ENCODE measurements at regions not wholly inside any gene's neighbourhood (a gene's known extent, or its start where the extent isn't known, plus 50 kb on each side); places are given as distances from the start of the nearest gene placed in this dataset.

DNA sequence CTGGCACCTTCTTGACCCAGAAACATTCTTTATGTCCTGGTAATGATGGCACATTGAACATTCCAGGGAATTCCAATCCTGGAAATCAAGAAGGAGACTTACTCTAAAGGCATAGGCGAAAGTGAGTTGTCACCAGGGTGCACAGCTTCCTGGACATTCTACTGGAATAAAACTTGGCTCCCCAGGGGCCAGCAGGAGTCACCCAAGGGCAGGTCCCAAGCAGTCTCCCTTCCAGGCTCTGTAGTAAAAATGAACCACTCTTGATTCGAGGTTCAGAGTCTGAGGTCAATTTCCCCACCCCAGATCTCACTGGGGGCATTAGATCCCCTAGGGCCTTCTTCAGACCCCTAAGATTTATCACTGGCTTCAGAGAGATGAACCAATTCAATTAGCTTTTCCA is 338.7 kb upstream of the GATB start:
- peak overlapping the region; percentile 15 to 75 for H3K27ac ChIP-seq (ENCODE audit: low read length in 2 of 2)

GRCh38 chr4:152099061-152099425 is 338.2 kb upstream of the GATB start:
- ChIA-PET POLR2A (no interaction called here), CTCF (no interaction called here)
- no peaks in the 10 kb centered on the region for H3K9me3 Mint-ChIP-seq (ENCODE audit: insufficient read depth)
- Histone ChIP-seq H3K9me3 (ENCODE audit: control extremely low read depth in 1 of 3, control insufficient read depth in 2 of 3, insufficient read depth in 1 of 3, low read length in 2 of 3) (peaks cover 0 to 11% (median 0%) of the 10 kb centered on the region in 3 donors), H3K4me2 (replicated peaks; ENCODE audit: low read depth, low read length, poor library complexity, severe bottlenecking) (no peak overlapping the region), H3K4me1 (ENCODE audit: control insufficient read depth in 2 of 2, insufficient read depth in 2 of 2, low read length in 2 of 2) (peaks cover 30 to 34% of the 10 kb centered on the region in 2 donors), H3K27me3 (replicated peaks in 1 of 4; ENCODE audit: control extremely low read depth in 1 of 4, control insufficient read depth in 3 of 4, insufficient read depth in 4 of 4, low read length in 3 of 4) (no peaks in the 10 kb centered on the region), H3K79me2 (ENCODE audit: control insufficient read depth, insufficient read depth, low read length) (no peaks in the 10 kb centered on the region), H3K36me3 (replicated peaks in 1 of 2; ENCODE audit: control extremely low read depth in 1 of 2, control insufficient read depth in 1 of 2, extremely low read depth in 1 of 2, insufficient read depth in 2 of 2, low read length in 1 of 2) (no peaks in the 10 kb centered on the region), H3K4me3 (ENCODE audit: control extremely low read depth in 1 of 5, extremely low read depth in 1 of 5, insufficient read depth in 1 of 5, low read depth in 2 of 5, low read length in 4 of 5) (no peak overlapping the region), H3K27ac (ENCODE audit: low read length in 2 of 2) (peak overlapping the region in 1 of 2 donors; percentile 75), H2AFZ (ENCODE audit: insufficient read depth, low read depth, low read length, poor library complexity, severe bottlenecking) (peak overlapping the region; percentile 29), H4K20me1 (ENCODE audit: control insufficient read depth, insufficient read depth, low read length, poor library complexity, severe bottlenecking) (no peaks in the 10 kb centered on the region), H3K9ac (ENCODE audit: low read length) (no peak overlapping the region)
- WGBS (ENCODE audit: insufficient coverage): 31% methylated on average over 4 of the region's 6 CpGs
- H3K4me3 Mint-ChIP-seq: no peak overlapping the region
- no peaks in the 10 kb centered on the region for H3K27me3 Mint-ChIP-seq
- H3K4me1 Mint-ChIP-seq: peaks cover 25% of the 10 kb centered on the region
- intact Hi-C loops (cut with micrococcal nuclease): no loop called here
- no peak overlapping the region for H3K27ac Mint-ChIP-seq
- ATAC-seq (ENCODE audit: low read depth) (no peak), DNase-seq (no peak)
- TF ChIP-seq EZH2 (IDR thresholded peaks at IDR 0.05; ENCODE audit: borderline replicate concordance, insufficient read depth, low read depth, low read length, poor library complexity, severe bottlenecking) (no peak), CTCF (IDR thresholded peaks at IDR 0.05) (no peak)

More for the DNA sequence above, 338.7 kb upstream of the GATB start:
- H3K27me3 ChIP-seq (replicated peaks in 1 of 4; ENCODE audit: control extremely low read depth in 1 of 4, control insufficient read depth in 3 of 4, insufficient read depth in 4 of 4, low read length in 3 of 4): no peaks in the 10 kb centered on the region
- H4K20me1 ChIP-seq (ENCODE audit: control insufficient read depth, insufficient read depth, low read length, poor library complexity, severe bottlenecking): no peaks in the 10 kb centered on the region
- no peak overlapping the region for H3K9ac ChIP-seq (ENCODE audit: low read length)
- Mint-ChIP-seq H3K27ac (no peak overlapping the region), H3K9me3 (ENCODE audit: insufficient read depth) (no peaks in the 10 kb centered on the region), H3K4me3 (no peak overlapping the region), H3K27me3 (no peaks in the 10 kb centered on the region), H3K4me1 (peaks cover 25% of the 10 kb centered on the region)
- ChIA-PET CTCF (no interaction called here), POLR2A (no interaction called here)
- H3K4me2 ChIP-seq (replicated peaks; ENCODE audit: low read depth, low read length, poor library complexity, severe bottlenecking): peak overlapping the region; percentile 65
- intact Hi-C loops (cut with micrococcal nuclease): no loop called here
- H3K4me3 ChIP-seq (ENCODE audit: control extremely low read depth in 1 of 5, extremely low read depth in 1 of 5, insufficient read depth in 1 of 5, low read depth in 2 of 5, low read length in 4 of 5): no peak overlapping the region
- TF ChIP-seq CTCF (IDR thresholded peaks at IDR 0.05): no peak
- TF ChIP-seq EZH2 (IDR thresholded peaks at IDR 0.05; ENCODE audit: borderline replicate concordance, insufficient read depth, low read depth, low read length, poor library complexity, severe bottlenecking): no peak
- H3K9me3 ChIP-seq (ENCODE audit: control extremely low read depth in 1 of 3, control insufficient read depth in 2 of 3, insufficient read depth in 1 of 3, low read length in 2 of 3): peaks cover 0 to 11% (median 0%) of the 10 kb centered on the region in 3 donors
- H3K4me1 ChIP-seq (ENCODE audit: control insufficient read depth in 2 of 2, insufficient read depth in 2 of 2, low read length in 2 of 2): peaks cover 30 to 34% of the 10 kb centered on the region in 2 donors
- DNase-seq: no peak
- H3K36me3 ChIP-seq (replicated peaks in 1 of 2; ENCODE audit: control extremely low read depth in 1 of 2, control insufficient read depth in 1 of 2, extremely low read depth in 1 of 2, insufficient read depth in 2 of 2, low read length in 1 of 2): no peaks in the 10 kb centered on the region
- peak overlapping the region; percentile 82 for H2AFZ ChIP-seq (ENCODE audit: insufficient read depth, low read depth, low read length, poor library complexity, severe bottlenecking)
- 44% methylated on average over 2 of the region's 2 CpGs for WGBS (ENCODE audit: insufficient coverage)
- no peaks in the 10 kb centered on the region for H3K79me2 ChIP-seq (ENCODE audit: control insufficient read depth, insufficient read depth, low read length)
- no peak for ATAC-seq (ENCODE audit: low read depth)

Data from B cell (primary cell).